ENCODE measurements at regions not wholly inside any gene's neighbourhood (a gene's known extent, or its start where the extent isn't known, plus 50 kb on each side); places are given as distances from the start of the nearest gene placed in this dataset.

- no peak for DNase-seq
These were observed 350.1 kb downstream of the MYCN start for GRCh38 chr2:16290311-16291020.

GRCh38 chr2:16288371-16289112, 348.2 kb downstream of the MYCN start:
- DNase-seq: peak; percentile 14 to 69

GRCh38 chr2:16287831-16288230, 347.5 kb downstream of the MYCN start:
- DNase-seq: no peak

DNA sequence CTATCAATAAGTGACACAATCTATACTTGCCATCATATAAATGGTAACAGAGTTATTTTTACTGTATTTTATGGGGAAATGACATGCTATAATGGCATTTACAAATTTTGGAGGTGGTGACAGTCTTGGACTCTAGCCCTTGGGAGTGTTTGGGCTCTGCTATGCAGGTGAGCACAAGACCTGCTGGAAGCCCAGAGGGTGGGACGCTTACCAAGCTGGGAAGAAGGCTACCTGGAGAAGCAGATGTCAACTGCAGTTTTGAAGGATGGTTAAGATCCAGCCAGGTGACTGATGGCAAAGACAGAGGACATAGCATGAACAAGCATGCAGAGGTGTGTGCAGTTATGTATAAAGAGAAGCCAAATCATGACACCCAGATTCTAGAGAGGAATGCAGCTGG, 346.9 kb downstream of the MYCN start:
- no peak for DNase-seq

GRCh38 chr2:16285813-16286510, 345.6 kb downstream of the MYCN start:
- peak; percentile 60 to 80 for DNase-seq

DNA sequence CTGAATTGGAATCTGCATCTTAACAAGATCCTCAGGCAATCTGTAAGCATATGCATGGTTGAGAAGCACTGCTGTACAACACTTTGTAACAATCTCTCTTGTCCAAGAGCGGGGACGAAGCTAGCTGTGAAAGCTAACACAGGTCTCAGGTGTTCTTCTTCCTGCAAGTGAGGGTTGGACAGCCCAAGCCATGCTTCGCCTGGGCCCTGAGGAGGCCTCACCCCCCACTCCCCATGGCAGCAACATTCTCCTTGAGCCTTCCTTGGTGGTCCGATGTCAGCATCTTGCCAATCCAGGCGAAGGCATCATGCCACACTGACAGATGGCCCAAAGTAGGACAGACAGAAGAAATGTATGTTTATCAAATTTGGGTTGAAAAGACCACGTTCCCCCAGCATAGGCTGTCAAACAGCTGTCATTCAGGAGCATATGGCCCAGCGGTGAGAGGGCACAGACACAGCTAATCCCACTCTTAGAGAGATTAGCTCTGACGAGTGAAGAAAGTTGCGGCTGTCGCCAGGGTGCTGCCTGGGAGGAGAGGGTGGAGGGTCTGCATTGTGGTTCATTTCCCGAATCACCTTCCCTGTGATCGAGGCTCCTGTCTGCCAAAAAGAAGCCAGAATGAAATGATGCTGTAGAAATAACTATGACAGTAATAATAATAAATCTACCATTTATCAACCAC, 344.7 kb downstream of the MYCN start:
- DNase-seq: peak; percentile 96 to 99

DNA sequence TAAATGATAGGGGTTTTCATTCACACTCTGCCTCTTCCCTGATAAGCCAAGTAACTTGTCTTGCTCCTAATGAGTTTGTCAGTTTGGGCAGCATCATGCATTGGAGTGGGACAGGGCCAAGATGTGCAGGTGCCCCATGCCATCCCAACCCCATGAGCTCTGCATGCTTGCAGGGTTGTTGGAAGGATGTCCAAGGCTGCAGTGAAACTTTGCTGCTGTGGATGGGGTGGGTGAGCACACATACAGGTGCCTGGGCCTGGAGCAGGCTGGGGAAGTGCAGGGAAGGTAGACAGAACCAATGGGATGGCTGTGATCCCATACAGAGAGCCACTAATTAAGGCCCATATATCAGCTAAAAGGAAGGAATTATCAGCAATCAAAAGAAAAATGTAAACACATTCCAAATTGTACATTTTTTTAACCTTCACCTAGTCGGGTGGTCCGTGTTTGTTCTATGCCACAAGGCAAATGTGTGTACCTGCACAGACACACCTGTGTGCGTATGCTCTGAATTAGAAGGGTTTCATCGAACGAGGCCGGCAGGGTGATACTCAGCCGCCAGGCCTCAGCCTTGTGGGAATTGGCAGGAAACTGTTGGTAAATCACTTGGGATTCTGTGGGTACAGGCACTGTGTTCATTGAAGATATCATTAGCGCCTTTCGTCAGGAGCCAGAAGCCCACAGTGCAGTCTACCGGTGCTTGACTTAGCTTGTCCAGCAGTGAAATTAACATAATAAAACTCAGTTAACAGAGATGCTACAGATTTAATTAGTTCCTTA, 342.9 kb downstream of the MYCN start:
- no peak for DNase-seq

- no peak for DNase-seq
These were observed 342.2 kb downstream of the MYCN start for GRCh38 chr2:16282511-16282910.

- peak; percentile 53 to 68 for DNase-seq
These were observed 341.3 kb downstream of the MYCN start for GRCh38 chr2:16281451-16282335.

- DNase-seq: no peak
These were observed 339.7 kb downstream of the MYCN start for GRCh38 chr2:16280081-16280480.

GRCh38 chr2:16279641-16280040, 339.3 kb downstream of the MYCN start:
- DNase-seq: no peak

DNA sequence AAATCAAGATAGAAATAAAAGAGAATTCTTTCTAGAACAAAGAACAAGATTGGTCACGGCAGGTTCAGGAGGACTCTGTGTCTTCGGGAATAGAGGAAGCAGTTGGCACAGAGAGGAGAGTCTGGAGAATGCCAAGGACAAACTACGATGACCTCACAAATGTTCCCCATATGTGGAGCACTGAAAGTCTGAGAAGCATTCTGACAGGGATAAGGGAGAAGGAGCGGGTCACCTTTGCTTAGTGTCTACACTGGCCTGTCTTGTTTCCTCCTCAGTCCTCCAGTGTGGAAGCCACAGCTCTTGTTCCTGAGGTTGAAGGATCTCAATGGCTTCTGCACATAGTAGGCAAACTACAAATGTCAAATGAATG, 338.8 kb downstream of the MYCN start:
- DNase-seq: no peak

DNA sequence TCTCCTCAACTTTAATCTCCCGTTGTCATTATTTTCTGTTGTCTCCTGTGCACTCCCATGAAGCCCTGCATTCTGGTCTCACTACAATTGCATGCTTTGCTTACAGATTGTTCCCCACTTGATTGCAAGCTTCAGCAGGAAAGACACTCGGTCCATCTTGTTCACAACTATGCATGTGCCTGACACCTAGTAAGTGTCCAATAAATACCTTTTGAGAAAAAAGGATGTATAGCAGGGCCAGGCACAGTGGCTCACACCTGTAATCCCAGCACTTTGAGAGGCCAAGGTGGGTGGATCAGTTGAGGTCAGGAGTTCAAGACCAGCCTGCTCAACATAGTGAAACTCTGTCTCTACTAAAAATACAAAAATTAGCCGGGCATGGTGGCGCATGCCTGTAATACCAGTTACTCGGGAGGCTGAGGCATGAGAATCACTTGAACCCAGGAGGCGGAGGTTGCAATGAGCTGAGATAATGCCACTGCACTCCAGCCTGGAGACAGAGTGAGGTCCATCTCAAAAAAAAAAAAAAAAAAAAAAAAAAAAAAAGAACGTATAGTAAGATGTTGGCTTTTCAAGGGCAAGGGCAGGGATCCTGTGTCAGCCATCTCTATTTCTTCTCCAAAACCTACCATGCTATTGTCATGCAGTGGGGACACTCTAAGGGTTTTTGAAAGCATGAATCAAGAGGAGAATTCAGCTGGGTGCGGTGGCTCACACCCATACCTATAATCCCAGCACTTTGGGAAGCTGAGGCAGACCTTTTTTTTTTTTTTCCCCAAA, 338.3 kb downstream of the MYCN start:
- DNase-seq: no peak

- no peak for DNase-seq
These were observed 336.8 kb downstream of the MYCN start for GRCh38 chr2:16277117-16277516.

- DNase-seq: no peak
These were observed 335.3 kb downstream of the MYCN start for GRCh38 chr2:16275661-16276060.

DNA sequence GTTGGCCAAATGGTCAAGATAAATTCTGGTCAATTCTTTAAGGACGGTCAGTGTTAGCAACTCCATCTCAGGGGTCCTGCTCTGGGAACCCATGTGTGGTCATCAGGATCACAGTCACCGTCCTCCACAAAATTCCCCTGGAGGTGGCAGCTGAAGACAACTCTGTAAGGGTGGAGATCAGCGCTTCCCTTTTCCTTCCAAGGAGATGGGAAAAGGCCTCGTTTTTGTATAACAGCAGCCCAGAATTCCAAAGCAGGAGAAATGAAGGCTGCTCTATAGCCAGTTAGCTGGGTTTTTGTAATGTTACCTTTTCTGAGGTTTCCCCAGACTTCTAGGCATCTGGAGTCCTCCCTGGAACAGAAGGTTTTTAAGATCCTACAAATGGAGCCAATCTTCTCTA, 334.8 kb downstream of the MYCN start:
- no peak for DNase-seq

DNA sequence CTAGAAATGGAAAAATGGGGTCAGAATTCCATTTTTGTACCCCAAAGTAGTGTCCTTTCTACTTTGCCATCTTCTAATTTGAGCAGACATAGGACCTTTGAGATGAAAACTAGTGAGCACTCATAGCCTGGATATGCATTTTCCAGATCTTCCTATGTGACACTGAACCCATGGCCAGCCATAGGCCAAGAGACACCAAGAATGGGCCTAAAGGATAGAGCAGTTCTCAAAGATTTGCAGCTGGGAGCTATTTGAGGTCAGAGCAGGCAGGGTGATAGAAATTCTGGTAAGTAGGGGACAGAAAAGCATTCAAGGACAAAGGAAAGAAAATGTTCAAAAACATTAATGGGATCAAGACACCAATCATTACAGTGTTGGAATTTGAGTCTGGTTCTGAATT, 332.8 kb downstream of the MYCN start:
- DNase-seq: no peak

DNA sequence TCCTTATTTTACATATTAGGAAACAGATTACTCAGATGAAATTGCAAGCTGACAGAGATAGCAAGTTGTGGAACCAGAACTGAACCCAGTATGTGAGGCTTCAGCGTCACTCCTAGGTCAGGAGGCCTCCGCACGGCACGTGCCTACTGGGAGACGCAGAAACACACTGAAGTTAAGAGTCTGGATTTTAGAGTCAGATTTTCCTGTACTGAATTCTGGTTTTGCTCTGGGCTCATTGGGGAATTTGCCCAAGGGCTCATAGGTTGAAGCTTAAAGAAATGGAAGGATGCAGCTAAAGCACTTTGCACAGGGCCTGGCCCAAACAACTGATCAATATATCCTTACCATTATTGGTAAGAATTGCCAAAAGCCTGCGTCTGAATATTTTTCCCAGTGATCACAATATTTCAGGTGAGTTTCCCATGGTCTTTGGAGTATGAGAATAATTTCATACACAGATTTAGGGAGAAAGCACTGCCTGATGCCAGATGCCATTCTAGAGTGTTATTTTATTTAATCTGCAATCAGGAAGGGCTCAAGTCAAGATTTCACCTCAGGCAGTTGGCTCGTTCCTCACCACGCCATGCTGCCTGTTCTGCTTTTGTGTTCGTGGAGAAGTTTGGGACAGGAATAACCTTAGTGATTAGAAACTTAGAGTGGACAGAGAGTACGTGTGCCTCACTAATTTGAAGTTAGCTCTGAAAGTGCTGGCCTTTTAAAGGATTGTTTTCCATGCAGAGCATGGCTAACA, 331.9 kb downstream of the MYCN start:
- DNase-seq: peak in 1 of 2 experiments; percentile 5

DNA sequence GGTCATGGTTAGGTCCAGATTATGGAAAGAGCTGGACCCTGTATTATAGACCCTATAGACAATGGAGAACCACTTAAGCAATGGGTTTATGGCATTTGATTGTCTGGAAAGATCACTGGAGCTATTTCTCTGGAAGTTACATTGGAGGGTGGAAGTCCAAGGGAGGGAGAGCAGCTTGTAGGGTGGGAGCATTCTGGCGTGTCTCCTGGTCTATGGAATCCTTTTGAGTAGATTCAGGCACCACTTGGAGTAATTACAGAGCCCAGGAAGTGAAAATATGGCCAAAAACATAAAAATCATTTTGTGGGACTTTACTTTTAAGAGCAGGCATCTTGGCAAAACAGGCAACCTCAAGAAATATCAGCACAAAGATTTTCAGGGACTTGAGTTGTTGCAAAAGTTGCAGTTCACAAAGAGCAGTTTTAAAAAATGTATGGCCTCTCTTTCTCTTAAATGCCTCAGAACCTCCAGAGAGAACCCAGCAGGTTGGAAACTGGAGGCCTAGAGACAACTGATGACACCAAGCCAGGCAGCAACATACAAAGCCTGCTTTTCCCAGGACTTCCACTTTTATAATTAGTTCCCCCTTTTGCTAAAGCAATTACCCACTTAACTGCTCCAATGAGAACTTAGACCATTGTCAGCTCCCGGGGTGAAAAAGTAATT, 331.0 kb downstream of the MYCN start:
- DNase-seq: no peak

Measured in NCI-H524 (cell line).